ENCODE measurements at regions not wholly inside any gene's neighbourhood (a gene's known extent, or its start where the extent isn't known, plus 50 kb on each side); places are given as distances from the start of the nearest gene placed in this dataset.

- no peak for TF ChIP-seq CTCF (IDR thresholded peaks at IDR 0.05; ENCODE audit: borderline replicate concordance, extremely low read depth, insufficient read depth)
- no peak for DNase-seq
- Histone ChIP-seq H3K27me3 (ENCODE audit: control insufficient read depth, insufficient read depth, low read length) (no peaks in the 10 kb centered on the region), H3K4me3 (ENCODE audit: low read length in 3 of 3) (no peak overlapping the region), H3K9me3 (ENCODE audit: control insufficient read depth in 2 of 3, insufficient read depth in 1 of 3, low read length in 3 of 3) (no peaks in the 10 kb centered on the region), H3K27ac (ENCODE audit: low read depth in 2 of 2, low read length in 2 of 2) (no peak overlapping the region), H3K36me3 (ENCODE audit: control insufficient read depth in 2 of 3, insufficient read depth in 3 of 3, low read length in 3 of 3) (no peaks in the 10 kb centered on the region), H3K9ac (ENCODE audit: low read length in 3 of 3) (no peak overlapping the region), H3K4me1 (ENCODE audit: control insufficient read depth in 2 of 3, insufficient read depth in 2 of 3, low read depth in 1 of 3, low read length in 3 of 3) (no peaks in the 10 kb centered on the region)
- no peak for FAIRE-seq
- intact Hi-C loops (cut with DNase I), result no loop called here
Observed at GRCh38 chr6:117034547-117034946, 157.5 kb downstream of the RFX6 start.

GRCh38 chr6:117034971-117035370 is 157.9 kb downstream of the RFX6 start:
- Histone ChIP-seq H3K36me3 (ENCODE audit: control insufficient read depth in 2 of 3, insufficient read depth in 3 of 3, low read length in 3 of 3) (no peaks in the 10 kb centered on the region), H3K9ac (ENCODE audit: low read length in 3 of 3) (no peak overlapping the region), H3K4me3 (ENCODE audit: low read length in 3 of 3) (no peak overlapping the region), H3K4me1 (ENCODE audit: control insufficient read depth in 2 of 3, insufficient read depth in 2 of 3, low read depth in 1 of 3, low read length in 3 of 3) (no peaks in the 10 kb centered on the region), H3K9me3 (ENCODE audit: control insufficient read depth in 2 of 3, insufficient read depth in 1 of 3, low read length in 3 of 3) (no peaks in the 10 kb centered on the region), H3K27ac (ENCODE audit: low read depth in 2 of 2, low read length in 2 of 2) (no peak overlapping the region), H3K27me3 (ENCODE audit: control insufficient read depth, insufficient read depth, low read length) (no peaks in the 10 kb centered on the region)
- intact Hi-C loops (cut with DNase I), result no loop called here
- DNase-seq (no peak), FAIRE-seq (no peak)
- no peak for TF ChIP-seq CTCF (IDR thresholded peaks at IDR 0.05; ENCODE audit: borderline replicate concordance, extremely low read depth, insufficient read depth)

GRCh38 chr6:117050301-117050700 is 173.3 kb downstream of the RFX6 start:
- no peaks in the 10 kb centered on the region for H3K4me1 ChIP-seq (ENCODE audit: control insufficient read depth in 2 of 3, insufficient read depth in 2 of 3, low read depth in 1 of 3, low read length in 3 of 3)
- intact Hi-C loops (cut with DNase I), result no loop called here
- no peak overlapping the region for H3K4me3 ChIP-seq (ENCODE audit: low read length in 3 of 3)
- no peak for DNase-seq
- H3K36me3 ChIP-seq (ENCODE audit: control insufficient read depth in 2 of 3, insufficient read depth in 3 of 3, low read length in 3 of 3), result no peaks in the 10 kb centered on the region
- FAIRE-seq, result no peak
- no peak overlapping the region for H3K27ac ChIP-seq (ENCODE audit: low read depth in 2 of 2, low read length in 2 of 2)
- TF ChIP-seq CTCF (IDR thresholded peaks at IDR 0.05; ENCODE audit: borderline replicate concordance, extremely low read depth, insufficient read depth), result no peak
- no peaks in the 10 kb centered on the region for H3K9me3 ChIP-seq (ENCODE audit: control insufficient read depth in 2 of 3, insufficient read depth in 1 of 3, low read length in 3 of 3)
- no peak overlapping the region for H3K9ac ChIP-seq (ENCODE audit: low read length in 3 of 3)
- no peaks in the 10 kb centered on the region for H3K27me3 ChIP-seq (ENCODE audit: control insufficient read depth, insufficient read depth, low read length)

GRCh38 chr6:117072134-117072533 is 193.2 kb upstream of the VGLL2 start:
- TF ChIP-seq CTCF (IDR thresholded peaks at IDR 0.05; ENCODE audit: borderline replicate concordance, extremely low read depth, insufficient read depth), result no peak
- DNase-seq (no peak), FAIRE-seq (no peak)
- no peaks in the 10 kb centered on the region for H3K4me1 ChIP-seq (ENCODE audit: control insufficient read depth in 2 of 3, insufficient read depth in 2 of 3, low read depth in 1 of 3, low read length in 3 of 3)
- H3K4me3 ChIP-seq (ENCODE audit: low read length in 3 of 3), result no peak overlapping the region
- intact Hi-C loops (cut with DNase I), result no loop called here
- H3K9ac ChIP-seq (ENCODE audit: low read length in 3 of 3), result no peak overlapping the region
- H3K36me3 ChIP-seq (ENCODE audit: control insufficient read depth in 2 of 3, insufficient read depth in 3 of 3, low read length in 3 of 3), result no peaks in the 10 kb centered on the region
- H3K9me3 ChIP-seq (ENCODE audit: control insufficient read depth in 2 of 3, insufficient read depth in 1 of 3, low read length in 3 of 3), result no peaks in the 10 kb centered on the region
- H3K27ac ChIP-seq (ENCODE audit: low read depth in 2 of 2, low read length in 2 of 2), result no peak overlapping the region
- H3K27me3 ChIP-seq (ENCODE audit: control insufficient read depth, insufficient read depth, low read length), result no peaks in the 10 kb centered on the region

All from kidney (tissue), 13 donors.